Activated CD4-positive, alpha-beta T cell treated with anti-CD3 and anti-CD28 coated beads, Interleukin-2, Interleukin-6, amounts not matched to agents 100 ng/mL and 50 ng/mL, durations not matched to agents 16 hours and 8 hours (primary cell): ENCODE measurements at regions not wholly inside any gene's neighbourhood (a gene's known extent, or its start where the extent isn't known, plus 50 kb on each side); places are given as distances from the start of the nearest gene placed in this dataset.

Experiments used
- DNase-seq: peaks from one replicate; pipeline ENCODE4 v3.0.0-alpha.2; 2020

DNA sequence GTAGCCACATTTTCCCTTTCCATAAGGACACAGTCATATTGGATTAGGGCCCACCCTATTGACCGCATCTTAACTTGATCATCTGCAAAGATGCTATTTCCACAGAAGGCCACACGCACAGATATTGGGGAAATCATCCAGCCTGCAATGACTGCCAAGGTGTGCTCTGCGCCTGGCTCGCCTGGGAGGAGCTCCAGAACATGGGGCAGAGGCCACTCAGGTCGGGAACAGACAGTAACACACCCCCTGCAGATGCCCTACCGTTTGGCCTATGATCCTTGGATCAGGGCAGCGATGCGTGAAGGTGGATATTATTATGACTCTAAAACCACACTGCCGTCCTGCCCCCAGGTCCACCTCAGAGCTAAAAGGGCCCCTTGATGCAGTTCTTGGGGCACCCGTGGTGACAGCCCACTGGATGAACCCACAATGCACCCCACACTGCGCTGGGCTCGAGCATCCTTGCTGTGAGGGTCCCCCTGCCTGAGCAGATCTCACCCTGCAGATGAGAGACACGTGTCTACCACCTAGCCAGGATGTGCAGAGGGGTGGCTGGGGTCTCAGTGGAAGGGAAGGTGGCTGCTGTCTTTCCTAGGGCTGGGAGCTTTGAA, 72.9 kb upstream of the ZNF516 start:
- no peak for DNase-seq

DNA sequence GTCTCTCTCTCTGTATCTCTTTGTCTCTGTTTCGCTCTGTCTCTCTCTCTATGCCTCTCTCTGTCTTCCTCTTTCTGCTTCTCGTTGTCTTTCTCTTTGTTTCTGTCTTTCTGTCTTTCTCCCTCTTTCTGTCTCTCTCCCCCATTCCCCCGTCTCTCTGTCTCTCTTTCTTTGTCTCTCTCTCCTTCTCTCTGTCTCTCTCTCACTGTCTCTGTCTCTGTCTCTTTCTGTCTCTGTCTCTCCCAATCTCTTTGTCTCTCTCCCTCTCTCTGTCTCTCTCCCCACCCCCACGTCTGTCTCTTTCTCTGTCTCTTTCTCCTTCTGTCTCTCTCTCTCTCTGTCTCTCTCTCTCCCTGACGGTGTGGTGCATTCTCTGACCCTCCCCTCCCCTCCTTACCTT, 71.9 kb upstream of the ZNF516 start:
- no peak for DNase-seq

DNA sequence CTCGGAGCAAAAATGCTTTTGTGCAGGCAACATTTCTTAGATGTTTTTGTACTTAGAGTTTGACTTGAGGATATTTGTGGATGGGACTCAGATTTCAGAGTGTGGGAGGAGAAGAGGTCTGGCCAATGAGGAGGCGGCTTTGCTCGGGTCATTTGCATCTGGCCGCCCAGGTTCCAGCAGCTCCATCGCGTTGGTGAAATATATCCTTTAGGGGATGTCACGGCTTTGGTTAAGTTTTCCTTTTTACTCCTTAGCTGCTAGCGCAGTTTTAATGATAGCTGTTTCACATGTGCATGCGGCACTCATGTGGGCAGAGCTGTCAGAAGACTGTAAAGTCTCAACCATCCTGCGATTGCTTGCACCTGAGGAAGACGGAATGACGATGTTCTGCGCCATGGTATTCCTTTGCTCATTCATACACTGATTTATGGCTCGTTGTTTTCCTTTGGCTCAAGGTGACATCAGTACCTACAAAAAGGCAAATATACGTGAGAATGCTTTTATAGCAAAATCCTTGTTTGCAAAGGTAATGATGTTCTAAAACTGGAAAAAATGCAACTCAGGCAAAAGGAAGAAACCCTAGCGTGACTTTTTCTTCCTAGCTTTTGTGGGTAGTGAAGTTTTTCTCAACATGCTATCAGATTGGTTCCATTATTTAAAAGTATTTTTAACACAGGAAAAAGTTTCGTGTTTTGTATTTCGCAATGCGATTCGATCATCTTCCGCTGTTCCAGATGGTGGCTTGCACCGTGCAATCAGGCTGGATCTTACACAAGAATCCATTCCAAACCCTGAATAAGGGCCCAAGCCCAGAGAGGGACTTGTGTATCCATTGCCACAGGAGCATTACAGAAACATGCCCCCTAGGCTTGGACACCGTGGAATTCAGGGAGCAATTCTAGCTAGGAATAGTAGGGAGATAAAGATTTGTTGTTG, 70.5 kb upstream of the ZNF516 start:
- DNase-seq: no peak

DNA sequence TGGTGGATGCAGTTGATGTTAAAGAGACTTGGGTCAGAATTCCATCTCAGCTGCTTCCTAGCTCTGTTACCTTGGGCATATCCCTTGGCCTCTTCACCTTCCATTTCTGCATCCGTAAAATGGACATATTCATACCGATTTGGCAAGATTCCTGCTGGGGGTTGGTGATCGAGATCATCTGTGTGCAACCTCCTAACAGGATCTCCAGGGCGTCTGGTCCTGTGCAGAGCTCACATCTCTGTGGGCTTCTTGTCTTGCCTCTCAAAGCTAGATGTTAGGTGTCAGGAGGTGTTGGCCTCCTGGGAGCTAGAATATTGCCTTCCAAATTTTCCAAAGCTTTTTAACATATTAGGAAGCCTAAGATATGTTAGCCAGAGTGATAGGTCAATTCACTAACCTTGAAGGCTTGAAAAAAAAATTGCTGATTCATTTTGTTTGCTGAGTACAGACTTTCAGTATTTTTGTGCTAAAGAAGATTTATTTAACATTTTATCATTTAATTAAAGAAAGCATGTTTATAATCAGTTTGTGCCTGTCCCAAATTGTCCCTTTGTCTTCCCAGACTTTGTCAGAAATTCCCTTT, 69.7 kb upstream of the ZNF516 start:
- no peak for DNase-seq

DNA sequence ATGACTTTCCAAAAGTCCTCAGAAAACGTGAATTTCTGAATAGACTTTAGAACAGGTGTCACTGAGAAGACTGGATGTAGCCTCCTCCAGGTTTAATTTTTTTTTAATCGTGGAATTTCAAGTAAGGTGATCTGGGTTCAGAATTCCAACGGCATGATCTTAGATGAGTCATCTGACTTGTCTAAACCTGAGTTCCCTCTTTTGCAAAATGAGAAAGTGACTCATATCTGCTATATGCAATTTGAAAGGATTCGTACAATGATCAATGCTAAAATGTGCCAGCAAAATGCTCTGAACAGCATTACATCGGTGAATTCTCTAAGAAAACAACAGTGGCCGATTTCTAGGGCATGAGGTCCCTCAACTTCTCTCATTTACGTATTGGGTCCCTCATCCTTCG, 69.1 kb upstream of the ZNF516 start:
- no peak for DNase-seq

DNA sequence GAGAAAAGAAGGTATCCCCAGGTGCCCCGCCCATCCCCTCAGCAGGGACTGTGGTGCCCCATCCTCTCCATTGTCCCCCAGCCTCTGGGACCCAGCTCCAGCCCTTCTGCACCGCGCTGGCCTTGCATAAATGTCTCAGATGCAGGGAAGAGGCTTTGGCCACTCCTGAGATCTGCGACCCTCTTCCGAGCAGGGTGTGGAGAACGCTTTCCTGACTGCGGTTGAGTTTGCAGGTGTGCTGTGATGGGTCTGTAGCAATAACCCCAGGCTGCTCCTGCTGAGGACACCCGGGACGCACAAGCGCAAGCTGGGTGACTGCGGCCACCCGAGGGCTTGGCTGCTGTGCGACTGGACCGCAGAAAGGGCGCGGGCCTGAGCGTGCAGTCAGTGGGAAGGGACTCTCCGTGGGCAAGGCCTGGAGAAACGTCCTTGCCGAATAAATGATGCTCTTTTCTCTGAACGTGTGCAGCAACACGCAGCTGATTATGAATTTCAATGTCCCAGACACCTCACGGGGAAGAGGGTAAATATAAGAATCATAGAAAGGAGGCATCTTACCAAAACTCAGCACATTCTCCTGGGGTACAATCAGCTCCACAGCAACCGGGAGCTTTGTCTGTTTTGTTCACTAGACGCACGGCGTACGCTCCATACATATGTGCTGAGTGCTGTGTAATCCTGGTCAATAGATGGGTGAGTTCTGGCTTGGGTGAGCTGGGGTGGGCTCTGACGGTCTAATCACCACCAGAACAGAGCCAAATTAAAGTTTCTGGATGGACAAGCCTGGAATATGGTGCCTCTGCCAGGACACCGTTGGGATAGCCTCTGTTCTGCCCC, 67.5 kb upstream of the ZNF516 start:
- no peak for DNase-seq

DNA sequence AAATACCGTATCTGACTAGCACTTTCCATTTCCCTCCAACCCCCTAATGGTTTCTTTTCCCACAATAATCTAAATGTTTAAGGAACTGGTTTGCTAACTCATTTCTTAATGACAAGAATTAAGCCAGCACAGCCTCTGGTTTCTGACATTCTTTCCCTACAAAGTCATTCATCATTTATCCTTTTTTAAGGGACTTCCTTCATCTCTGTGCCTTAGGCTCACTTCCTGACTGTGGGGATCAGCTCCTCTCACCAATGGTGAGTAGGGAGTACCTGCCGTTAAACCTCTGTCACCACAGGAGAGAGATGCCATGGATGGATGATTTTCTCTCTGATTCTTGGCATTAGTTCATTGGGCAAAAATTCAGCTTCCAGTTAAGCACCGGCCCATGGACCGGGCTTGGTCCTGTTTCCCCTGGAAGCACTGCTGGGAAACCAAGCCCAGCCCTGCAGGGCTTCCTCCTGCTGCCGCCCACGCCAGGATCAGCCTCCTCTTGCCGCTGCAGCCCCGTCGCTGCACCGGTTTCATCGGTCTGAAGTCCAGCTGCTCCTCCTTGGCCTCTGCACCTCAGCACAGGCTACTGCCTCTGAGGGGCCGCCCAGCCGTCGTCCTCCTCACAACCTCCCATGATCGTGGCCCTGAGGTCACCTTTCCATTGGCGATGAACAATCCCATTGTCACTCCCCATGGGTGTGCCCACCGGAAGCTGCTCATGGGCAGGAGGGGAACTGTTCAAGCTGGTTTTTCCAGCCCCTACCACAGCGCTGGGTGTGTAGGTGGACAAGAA, 64.0 kb upstream of the ZNF516 start:
- DNase-seq: no peak

DNA sequence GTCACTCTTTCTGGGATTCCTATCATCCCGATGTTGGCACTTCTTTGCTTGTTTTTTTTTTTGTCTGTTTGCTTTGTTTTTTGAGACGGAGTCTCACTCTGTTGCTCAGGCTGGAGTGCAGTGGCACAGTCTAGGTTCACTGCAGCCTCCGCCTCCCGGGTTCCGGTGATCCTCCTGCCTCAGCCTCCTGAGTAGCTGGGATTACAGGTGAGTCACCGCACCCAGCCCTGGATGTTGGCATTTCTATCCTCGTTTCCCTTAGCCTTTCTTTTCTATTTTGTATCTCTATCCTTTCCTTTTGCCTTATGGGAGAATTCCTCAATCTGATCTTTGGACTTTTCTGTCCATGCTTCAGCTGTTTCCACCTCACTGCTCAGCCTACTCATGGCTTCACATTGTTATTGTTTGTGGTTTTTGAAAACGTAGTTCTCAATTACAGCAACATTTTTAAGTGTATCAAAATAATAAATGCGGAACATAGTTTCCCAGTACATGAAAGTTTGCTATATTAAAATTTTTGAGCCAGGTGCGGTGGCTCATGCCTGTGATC, 62.1 kb upstream of the ZNF516 start:
- no peak for DNase-seq

DNA sequence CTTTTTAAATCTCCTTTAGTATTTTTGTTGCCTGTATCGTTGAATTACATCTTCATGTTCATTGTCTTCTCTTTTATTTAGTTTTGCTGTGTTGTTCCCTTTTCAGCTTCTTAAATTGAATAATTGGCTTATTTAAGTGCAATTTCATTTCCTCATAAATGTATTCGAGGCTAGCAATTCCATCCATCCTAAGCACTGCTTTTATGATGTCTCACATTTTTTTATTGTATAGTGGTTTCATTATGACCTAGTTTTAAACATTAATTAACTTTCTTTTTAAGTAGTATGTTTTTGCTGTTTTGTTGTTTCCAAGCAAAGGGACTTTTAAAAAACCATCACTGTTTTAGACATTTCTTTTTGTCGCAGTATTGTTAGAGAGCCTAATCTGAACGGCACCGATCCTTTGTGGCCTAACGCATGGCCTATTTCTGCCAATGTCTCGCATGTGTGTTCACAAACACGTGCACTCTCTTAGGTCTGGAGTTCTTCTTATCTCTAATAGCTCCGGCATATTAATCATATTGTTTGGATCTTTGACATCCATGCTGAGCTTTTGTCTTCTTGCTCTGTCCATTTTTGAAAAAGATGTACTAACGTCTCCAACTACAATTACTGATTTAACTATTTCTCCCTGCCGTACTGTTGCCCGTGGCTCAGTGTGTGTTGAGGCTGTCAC, 59.6 kb upstream of the ZNF516 start:
- DNase-seq: no peak

DNA sequence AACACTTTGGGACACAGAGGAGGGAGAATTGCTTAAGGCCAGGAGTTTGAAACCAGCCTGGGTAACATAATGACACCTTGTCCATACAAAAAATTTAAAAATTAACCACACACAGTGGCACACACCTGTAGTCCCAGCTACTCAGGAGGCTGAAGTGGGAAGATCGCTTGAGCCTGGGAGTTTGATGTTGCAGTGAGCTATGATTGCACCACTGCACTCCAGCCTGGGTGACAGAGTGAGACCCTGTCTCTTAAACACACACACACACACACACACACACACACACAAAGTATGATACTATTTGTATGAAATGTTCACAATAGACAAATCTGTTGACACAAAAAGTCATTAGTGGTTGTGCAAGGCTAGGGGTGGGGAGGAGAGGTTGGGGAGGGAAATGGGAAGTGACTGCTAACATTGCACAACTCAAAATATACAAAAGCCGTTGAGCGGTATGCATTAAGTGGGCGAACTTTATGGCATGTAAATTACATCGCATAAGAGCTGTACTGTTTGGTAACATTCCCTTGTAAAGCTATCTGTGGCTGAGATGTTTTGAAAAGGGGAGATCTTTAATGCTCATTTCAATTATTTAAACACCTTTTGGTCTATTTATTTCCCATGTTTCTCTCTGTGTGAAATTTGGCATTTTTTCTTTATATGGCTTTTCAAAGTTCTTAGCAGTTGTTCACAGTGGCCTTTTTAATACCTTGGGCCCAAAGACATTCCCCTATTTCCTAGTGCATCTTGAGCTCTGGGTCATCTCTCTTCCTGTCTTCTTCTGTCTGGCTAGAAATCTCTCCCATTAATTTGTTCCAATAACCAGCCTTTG, 58.9 kb upstream of the ZNF516 start:
- no peak for DNase-seq

DNA sequence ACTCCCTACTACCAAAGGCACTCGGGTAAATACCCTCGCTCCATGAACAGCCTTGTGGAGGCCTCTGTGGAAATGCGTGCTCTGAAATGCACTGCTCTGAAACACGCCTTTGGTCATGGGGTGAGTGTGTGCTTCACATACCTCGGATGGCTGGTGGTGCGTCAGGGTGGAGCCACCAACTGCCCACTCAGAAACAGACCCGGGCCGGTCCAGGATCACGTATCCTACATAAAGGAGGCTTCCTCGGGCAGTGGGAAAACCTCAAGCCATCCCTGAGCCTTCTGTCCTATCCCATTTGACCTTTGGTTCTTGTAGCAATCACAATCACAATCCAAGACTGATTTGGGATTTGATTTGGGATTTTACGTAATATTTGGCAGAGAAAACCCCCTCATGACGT, 53.5 kb upstream of the ZNF516 start:
- DNase-seq: no peak

DNA sequence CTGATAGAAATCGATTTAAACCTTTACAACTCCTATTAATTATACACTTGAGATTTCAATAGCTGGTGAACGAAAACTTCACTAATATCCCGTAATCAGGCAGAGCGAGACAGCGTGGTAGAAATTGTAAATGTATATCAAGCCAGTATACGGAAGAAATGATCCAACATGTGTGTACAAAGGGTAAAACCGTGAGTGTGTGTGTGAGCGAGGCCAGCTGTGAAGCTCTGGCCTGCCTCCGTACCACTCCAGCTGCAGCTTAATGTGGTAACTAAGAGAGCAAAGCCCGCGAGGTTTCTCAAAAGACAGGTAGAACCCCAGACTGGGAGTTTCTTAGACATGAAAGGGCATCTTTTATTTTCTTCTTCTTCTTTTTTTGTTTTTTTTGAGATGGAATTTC, 52.3 kb upstream of the ZNF516 start:
- DNase-seq: no peak

DNA sequence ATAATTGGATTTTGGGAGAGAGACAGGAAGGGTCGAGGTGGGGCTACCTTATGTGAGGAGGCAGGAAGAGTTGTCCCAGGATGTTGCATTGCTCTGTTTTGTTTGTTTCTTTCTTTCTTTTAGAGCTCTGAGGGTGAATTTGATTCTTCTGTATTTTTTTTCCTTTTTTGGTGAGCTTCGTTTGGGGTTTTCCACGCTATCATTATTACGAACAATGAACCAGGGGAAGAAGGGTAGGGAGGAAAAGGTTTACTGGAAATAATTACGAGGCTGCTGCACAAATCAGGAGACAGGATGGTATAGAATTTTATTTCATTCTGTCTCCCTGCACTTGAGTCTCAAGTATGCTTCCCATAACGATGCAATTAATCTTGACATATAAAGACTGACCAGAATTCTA, 51.4 kb upstream of the ZNF516 start:
- DNase-seq: no peak

DNA sequence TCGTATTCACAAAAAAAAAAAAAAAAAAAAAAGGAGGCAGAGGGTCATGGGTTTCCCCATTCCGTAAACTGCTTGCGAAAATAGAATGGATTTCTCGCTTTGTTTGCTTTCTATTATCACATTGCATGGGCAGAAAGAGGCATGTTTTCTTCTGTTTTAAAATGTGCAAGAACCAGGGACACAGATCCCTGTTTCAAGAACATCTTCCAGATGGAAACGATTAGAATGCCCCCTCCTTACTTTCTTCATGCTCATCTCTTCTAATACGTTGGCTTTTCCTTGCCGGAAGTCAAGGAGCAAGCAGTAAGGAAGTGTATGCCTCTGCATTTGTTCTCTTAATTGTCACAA, 51.0 kb upstream of the ZNF516 start:
- no peak for DNase-seq

DNA sequence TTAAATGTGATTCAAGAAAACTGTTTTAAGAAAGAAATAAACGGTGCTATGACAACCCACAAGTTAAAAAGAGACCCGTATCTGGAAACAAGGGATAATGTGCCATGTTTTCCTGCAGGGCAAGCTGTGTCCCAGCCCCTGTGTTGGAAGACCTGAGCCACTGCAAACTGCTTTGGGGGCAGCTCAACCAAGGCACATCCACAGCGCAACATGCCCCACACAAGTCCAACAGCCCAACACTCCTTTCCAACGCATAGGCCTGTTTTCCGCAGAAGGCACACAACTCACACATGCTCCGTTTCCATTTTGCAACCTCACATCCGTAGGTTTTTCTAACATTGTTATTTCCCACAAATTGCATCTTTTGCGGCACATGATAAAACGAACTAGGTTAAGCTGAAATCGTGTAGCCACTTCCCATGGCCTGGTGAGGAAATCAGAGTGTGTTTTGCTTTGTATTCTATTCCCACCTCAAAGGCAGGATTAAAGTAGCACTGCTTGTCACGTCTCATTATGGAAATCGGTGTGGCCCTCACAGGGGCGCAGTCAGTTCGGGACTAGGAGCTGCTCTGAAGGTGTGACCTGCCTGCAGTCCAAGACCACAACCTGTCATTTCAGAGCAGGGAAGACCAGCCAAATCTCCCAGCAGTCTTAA, 50.5 kb upstream of the ZNF516 start:
- DNase-seq: no peak

DNA sequence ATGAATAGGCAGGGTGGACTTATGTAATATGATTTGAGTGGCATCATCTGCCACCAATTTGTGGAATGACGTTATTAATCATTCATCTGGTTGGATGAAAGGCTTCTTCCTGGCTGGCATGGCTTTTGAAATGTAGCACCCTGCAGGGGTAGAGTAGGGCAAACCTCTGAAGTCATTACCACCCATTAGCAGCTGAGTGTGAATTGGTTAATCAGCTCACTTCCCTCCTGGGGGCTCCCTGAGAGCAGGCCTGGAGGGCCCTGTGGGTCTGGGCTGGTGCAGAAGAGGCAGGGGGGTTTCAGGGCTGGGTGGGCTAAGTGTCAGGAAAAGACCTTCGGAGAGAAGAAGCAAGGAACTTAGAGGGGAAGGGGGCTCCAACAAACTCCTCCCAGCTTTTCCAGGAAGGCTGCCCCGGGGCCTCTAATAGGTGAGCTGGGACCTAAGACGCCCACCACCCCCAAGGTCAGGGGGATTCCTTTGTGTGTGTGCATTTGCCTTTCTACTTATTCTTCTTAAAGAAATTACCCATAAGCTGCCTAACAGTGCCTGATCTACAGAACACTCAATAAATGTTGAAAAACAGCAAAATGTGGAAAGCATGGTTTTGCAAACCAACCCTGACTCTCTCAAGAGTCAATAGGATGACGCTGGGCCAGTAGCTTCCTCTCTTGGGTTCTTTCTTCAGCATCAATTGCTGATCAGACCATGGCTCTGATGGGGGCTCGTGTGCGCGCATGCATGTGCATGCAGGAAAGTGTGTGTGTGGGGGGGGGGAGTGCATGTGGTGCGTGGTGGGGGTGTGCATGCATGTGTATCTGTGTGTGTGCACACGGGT, 49.7 kb upstream of the ZNF516 start:
- DNase-seq: no peak
